Islet of Langerhans (tissue), 1 donor: ENCODE measurements at regions not wholly inside any gene's neighbourhood (a gene's known extent, or its start where the extent isn't known, plus 50 kb on each side); places are given as distances from the start of the nearest gene placed in this dataset.

ENCODE experiments used
- FAIRE-seq: peaks from one replicate; lab custom pipeline; 2011; peaks lifted over from hg19 to GRCh38; lab: Jason Lieb, UNC

GRCh38 chr14:73800970-73801515, 50.6 kb upstream of the PTGR2 start:
- FAIRE-seq, result no peak

GRCh38 chr14:73797543-73798265, 53.9 kb upstream of the PTGR2 start:
- FAIRE-seq, result no peak

DNA sequence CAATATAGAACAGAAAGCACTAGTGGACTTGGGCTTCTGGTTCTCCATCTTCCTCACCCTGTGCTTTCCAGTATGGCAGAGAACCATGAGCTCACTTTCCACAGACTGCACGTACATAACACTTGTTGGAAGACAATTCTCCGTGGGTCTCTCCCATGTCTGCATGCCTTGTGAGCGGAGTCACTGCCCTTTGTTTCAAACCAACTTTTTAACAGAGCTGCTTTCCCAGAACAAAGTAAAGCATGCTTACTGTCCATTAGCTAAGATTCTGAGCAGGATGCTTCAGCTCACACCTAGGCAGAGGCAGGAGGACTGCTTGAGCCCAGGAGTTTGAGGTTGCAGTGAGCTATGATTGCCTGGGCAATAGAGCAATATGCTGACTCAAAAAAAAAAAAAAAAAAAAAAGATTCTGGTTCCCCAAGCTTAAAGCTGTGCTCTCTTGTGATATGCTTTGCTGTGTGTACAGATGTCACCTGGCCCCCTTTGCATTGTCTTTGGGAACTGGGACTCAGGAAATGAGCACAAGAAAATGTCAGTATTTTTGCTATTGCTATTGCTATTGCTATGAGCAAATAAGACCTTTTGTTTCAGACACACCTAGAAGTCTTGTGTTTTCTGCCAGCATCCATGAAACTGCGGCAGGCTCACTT, 54.6 kb upstream of the PTGR2 start:
- FAIRE-seq, result no peak

- no peak for FAIRE-seq
These were observed 55.2 kb upstream of the PTGR2 start for GRCh38 chr14:73796415-73796814.

- no peak for FAIRE-seq
These were observed 55.7 kb upstream of the PTGR2 start for GRCh38 chr14:73795974-73796373.

GRCh38 chr14:73795466-73795865, 56.2 kb upstream of the PTGR2 start:
- no peak for FAIRE-seq

- FAIRE-seq, result no peak
These were observed 57.5 kb upstream of the PTGR2 start for GRCh38 chr14:73794146-73794545.

DNA sequence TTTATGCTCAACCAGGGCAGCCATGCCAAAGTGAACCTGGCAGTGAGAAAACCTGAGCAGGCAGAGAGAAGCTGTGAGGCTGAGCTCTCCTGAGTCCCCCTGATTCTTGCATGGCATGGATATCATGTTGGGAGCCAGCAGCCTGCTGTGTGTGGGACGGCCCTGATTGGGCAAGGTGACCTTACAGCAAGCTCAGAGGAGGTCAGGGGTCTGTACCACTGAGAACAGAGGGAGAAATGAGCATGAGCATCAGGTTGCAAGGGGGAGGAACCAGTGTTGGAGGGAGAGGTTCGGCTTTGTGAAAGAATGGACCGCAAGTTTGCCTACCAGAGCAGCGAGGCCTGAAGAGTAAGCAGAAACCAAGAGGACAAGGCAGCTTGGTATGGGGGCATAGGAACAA, 59.1 kb upstream of the PTGR2 start:
- no peak for FAIRE-seq

GRCh38 chr14:73789989-73790581, 61.5 kb upstream of the PTGR2 start:
- no peak for FAIRE-seq

- FAIRE-seq, result no peak
These were observed 62.7 kb upstream of the PTGR2 start for GRCh38 chr14:73788701-73789551.

- FAIRE-seq, result no peak
These were observed 63.4 kb upstream of the PTGR2 start for GRCh38 chr14:73788317-73788598.

- no peak for FAIRE-seq
These were observed 63.9 kb upstream of the PTGR2 start for GRCh38 chr14:73787486-73788316.

- no peak for FAIRE-seq
These were observed 64.8 kb upstream of the PTGR2 start for GRCh38 chr14:73786636-73787485.

DNA sequence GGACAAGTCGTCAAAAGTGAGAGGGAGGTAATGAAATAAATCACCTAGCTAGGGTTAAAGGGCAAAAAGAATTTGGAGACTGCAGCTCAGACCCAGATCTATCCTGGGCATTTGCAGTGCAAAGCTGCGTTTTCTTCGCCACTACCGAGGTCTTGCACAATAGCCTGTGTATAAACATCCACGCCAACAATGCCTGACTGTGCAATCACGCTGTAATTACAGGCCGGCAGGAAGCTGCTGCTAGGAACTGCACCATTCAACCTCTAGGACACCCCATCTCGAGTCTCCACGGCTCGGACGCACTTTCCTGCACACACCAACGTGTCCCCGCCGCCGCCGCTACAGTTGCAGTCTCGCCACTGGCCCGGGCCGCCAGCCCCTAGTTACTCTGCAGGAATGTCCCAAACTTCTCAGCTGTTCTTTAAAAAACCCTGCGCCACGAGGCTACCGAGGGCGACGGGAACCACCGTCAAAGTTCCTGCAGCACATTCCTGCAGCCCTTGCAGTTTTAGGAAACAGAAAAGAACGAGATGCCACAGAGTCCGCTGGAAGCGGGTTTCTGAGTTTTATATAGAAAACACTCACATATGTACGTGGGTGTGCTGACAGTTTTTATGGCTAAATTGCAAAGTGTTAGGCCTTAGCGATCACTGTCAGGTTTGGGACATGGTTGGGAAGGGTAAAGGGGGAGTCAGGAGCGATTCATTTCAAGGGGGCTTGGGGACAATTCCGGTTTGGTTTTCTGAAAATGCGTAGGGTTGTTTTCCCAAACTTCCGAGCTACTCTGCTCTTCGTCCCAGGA, 65.6 kb upstream of the PTGR2 start:
- no peak for FAIRE-seq

GRCh38 chr14:73785336-73785833, 66.2 kb upstream of the PTGR2 start:
- FAIRE-seq, result no peak

DNA sequence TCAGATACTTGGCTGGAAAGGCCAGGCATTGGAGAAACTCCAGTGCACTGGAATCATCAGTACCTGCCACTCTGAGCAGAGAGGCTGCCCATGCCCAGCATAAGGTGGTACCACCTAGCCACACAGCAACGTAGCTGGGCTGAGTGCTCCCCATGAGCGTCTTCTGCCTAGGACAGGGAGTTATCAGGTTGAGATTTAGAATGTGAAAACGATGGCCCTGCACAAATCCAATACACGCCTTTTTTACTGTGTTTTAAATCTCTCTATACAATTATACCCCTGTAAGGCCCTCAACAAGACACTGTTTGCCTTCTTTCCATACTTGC, 66.7 kb upstream of the PTGR2 start:
- no peak for FAIRE-seq

GRCh38 chr14:73784181-73784987, 67.2 kb upstream of the PTGR2 start:
- FAIRE-seq, result no peak

DNA sequence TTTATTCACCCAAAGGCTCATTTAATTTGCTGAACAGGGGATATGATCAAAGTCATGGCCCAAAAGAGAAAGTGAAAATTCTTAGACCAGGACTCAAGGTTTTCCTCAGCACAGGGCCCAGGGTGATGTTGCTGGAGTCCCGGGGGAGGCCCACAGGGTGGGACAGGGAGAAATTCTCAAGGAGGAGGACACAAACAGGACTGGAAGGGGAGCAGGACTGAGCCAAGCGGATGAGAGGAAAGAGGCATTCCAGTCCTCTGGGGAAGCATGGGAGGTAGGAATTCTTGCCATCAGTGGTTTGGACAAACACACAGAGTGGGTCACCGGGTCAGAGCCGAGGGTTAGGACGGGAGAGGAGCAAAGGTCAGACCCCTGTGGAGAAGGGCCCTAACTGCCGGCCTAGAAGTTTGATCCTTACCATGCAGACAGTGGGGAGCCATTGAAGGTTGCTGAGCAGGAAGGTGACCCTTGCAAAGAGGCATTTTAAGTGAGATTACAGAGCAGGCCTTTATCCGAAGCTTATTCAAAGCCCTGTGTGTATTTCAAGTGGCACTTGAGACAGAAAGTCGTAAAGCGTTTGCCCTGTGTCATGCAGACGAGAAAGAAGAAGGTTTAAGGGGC, 68.4 kb upstream of the PTGR2 start:
- no peak for FAIRE-seq

GRCh38 chr14:73782623-73783022, 68.4 kb upstream of the PNMA1 start:
- FAIRE-seq, result no peak
